ENCODE measurements at regions not wholly inside any gene's neighbourhood (a gene's known extent, or its start where the extent isn't known, plus 50 kb on each side); places are given as distances from the start of the nearest gene placed in this dataset.
"Not testable (repeated sequence)": the region's sequence is repeated elsewhere in the genome, so short reads cannot be mapped to it uniquely, and the experiment has no call there.

- WGBS (ENCODE audit: extremely low coverage, insufficient coverage, insufficient read length) = no CpG with 5 or more reads among the region's 1 CpG
- not testable (repeated sequence) for H3K4me1 ChIP-seq (ENCODE audit: control insufficient read depth in 1 of 2, insufficient read depth in 2 of 2, low read length in 2 of 2)
Observed at GRCh38 chr4:10382171-10382570, 75.1 kb downstream of the ZNF518B start.

GRCh38 chr4:10381146-10381545, 76.1 kb downstream of the ZNF518B start:
- H3K27me3 ChIP-seq (ENCODE audit: insufficient read depth, low read length) = no peaks in the 10 kb centered on the region
- no peaks in the 10 kb centered on the region for H3K79me1 ChIP-seq (ENCODE audit: low read length)
- H3K9ac ChIP-seq (ENCODE audit: low read length) = no peak overlapping the region
- no peak overlapping the region for H3K4ac ChIP-seq (ENCODE audit: low read depth, low read length)
- H3K27ac ChIP-seq (ENCODE audit: low read depth, low read length) = no peak overlapping the region
- H3K4me2 ChIP-seq (ENCODE audit: low read length) = no peak overlapping the region
- peaks cover 0 to 6% of the 10 kb centered on the region in 2 experiments for H3K4me1 ChIP-seq (ENCODE audit: control insufficient read depth in 1 of 2, insufficient read depth in 2 of 2, low read length in 2 of 2)
- H2BK5ac ChIP-seq (ENCODE audit: low read depth, low read length, poor library complexity) = no peak overlapping the region
- H2BK12ac ChIP-seq (ENCODE audit: low read length) = no peak overlapping the region
- no CpG with 5 or more reads among the region's 4 CpGs for WGBS (ENCODE audit: extremely low coverage, insufficient coverage, insufficient read length)
- H3K4me3 ChIP-seq (ENCODE audit: low read depth, low read length) = no peak overlapping the region
- H3K9me3 ChIP-seq (ENCODE audit: insufficient read depth, low read depth, low read length) = no peaks in the 10 kb centered on the region
- H4K12ac ChIP-seq (ENCODE audit: low read depth, low read length) = no peak overlapping the region
- no peak overlapping the region for H4K8ac ChIP-seq (ENCODE audit: low read depth, low read length)
- H2BK120ac ChIP-seq (ENCODE audit: insufficient read depth, low read length, poor library complexity) = no peak overlapping the region
- H3K36me3 ChIP-seq (ENCODE audit: control insufficient read depth in 1 of 2, insufficient read depth in 2 of 2, low read length in 2 of 2) = no peaks in the 10 kb centered on the region
- DNase-seq = no peak
- no peak overlapping the region for H4K91ac ChIP-seq (ENCODE audit: low read depth, low read length)
- H3K18ac ChIP-seq (ENCODE audit: low read length) = no peak overlapping the region
- no peaks in the 10 kb centered on the region for H3K79me2 ChIP-seq (ENCODE audit: control insufficient read depth, insufficient read depth, low read length, poor library complexity)
- H3K23ac ChIP-seq (ENCODE audit: low read length) = no peak overlapping the region
- no peak overlapping the region for H2AK5ac ChIP-seq (ENCODE audit: low read length)
- H3K14ac ChIP-seq (ENCODE audit: low read length) = no peak overlapping the region
- H2AFZ ChIP-seq (ENCODE audit: insufficient read depth, low read length, poor library complexity) = no peak overlapping the region

More at GRCh38 chr4:10382171-10382570, 75.1 kb downstream of the ZNF518B start:
- not testable (repeated sequence) for H3K79me1 ChIP-seq (ENCODE audit: low read length); H2AK5ac ChIP-seq (ENCODE audit: low read length); H3K4me2 ChIP-seq (ENCODE audit: low read length); H4K91ac ChIP-seq (ENCODE audit: low read depth, low read length); H2BK12ac ChIP-seq (ENCODE audit: low read length); H4K8ac ChIP-seq (ENCODE audit: low read depth, low read length); H2BK5ac ChIP-seq (ENCODE audit: low read depth, low read length, poor library complexity); H3K14ac ChIP-seq (ENCODE audit: low read length); H4K12ac ChIP-seq (ENCODE audit: low read depth, low read length); H3K4ac ChIP-seq (ENCODE audit: low read depth, low read length); H3K36me3 ChIP-seq (ENCODE audit: control insufficient read depth in 1 of 2, insufficient read depth in 2 of 2, low read length in 2 of 2); H3K23ac ChIP-seq (ENCODE audit: low read length); H2BK120ac ChIP-seq (ENCODE audit: insufficient read depth, low read length, poor library complexity); H3K27ac ChIP-seq (ENCODE audit: low read depth, low read length); H3K4me3 ChIP-seq (ENCODE audit: low read depth, low read length); DNase-seq; H3K79me2 ChIP-seq (ENCODE audit: control insufficient read depth, insufficient read depth, low read length, poor library complexity); H3K18ac ChIP-seq (ENCODE audit: low read length); H3K27me3 ChIP-seq (ENCODE audit: insufficient read depth, low read length); H2AFZ ChIP-seq (ENCODE audit: insufficient read depth, low read length, poor library complexity); H3K9ac ChIP-seq (ENCODE audit: low read length); H3K9me3 ChIP-seq (ENCODE audit: insufficient read depth, low read depth, low read length)

- peak in 1 of 2 donors; percentile 44 for DNase-seq
- H3K79me1 ChIP-seq (ENCODE audit: low read length) = no peaks in the 10 kb centered on the region
- H4K8ac ChIP-seq (ENCODE audit: low read depth, low read length) = no peak overlapping the region
- H3K4me1 ChIP-seq (ENCODE audit: control insufficient read depth in 1 of 2, insufficient read depth in 2 of 2, low read length in 2 of 2) = peaks cover 0 to 6% of the 10 kb centered on the region in 2 experiments
- H3K4ac ChIP-seq (ENCODE audit: low read depth, low read length) = no peak overlapping the region
- H4K91ac ChIP-seq (ENCODE audit: low read depth, low read length) = no peak overlapping the region
- no peak overlapping the region for H2AK5ac ChIP-seq (ENCODE audit: low read length)
- H3K23ac ChIP-seq (ENCODE audit: low read length) = no peak overlapping the region
- no peak overlapping the region for H3K27ac ChIP-seq (ENCODE audit: low read depth, low read length)
- no peaks in the 10 kb centered on the region for H3K27me3 ChIP-seq (ENCODE audit: insufficient read depth, low read length)
- H3K18ac ChIP-seq (ENCODE audit: low read length) = no peak overlapping the region
- no peak overlapping the region for H4K12ac ChIP-seq (ENCODE audit: low read depth, low read length)
- H3K4me3 ChIP-seq (ENCODE audit: low read depth, low read length) = no peak overlapping the region
- H3K14ac ChIP-seq (ENCODE audit: low read length) = no peak overlapping the region
- H3K9ac ChIP-seq (ENCODE audit: low read length) = no peak overlapping the region
- H2BK12ac ChIP-seq (ENCODE audit: low read length) = peak overlapping the region; percentile 24
- H2BK120ac ChIP-seq (ENCODE audit: insufficient read depth, low read length, poor library complexity) = no peak overlapping the region
- no peaks in the 10 kb centered on the region for H3K36me3 ChIP-seq (ENCODE audit: control insufficient read depth in 1 of 2, insufficient read depth in 2 of 2, low read length in 2 of 2)
- H2BK5ac ChIP-seq (ENCODE audit: low read depth, low read length, poor library complexity) = no peak overlapping the region
- no peaks in the 10 kb centered on the region for H3K79me2 ChIP-seq (ENCODE audit: control insufficient read depth, insufficient read depth, low read length, poor library complexity)
- no CpG with 5 or more reads among the region's 1 CpG for WGBS (ENCODE audit: extremely low coverage, insufficient coverage, insufficient read length)
- H3K4me2 ChIP-seq (ENCODE audit: low read length) = no peak overlapping the region
- H2AFZ ChIP-seq (ENCODE audit: insufficient read depth, low read length, poor library complexity) = no peak overlapping the region
- no peaks in the 10 kb centered on the region for H3K9me3 ChIP-seq (ENCODE audit: insufficient read depth, low read depth, low read length)
Observed at GRCh38 chr4:10380735-10381134, 76.5 kb downstream of the ZNF518B start.

GRCh38 chr4:10371869-10372471, 85.3 kb downstream of the ZNF518B start:
- Histone ChIP-seq H4K91ac (ENCODE audit: low read depth, low read length) (no peak overlapping the region), H3K14ac (ENCODE audit: low read length) (no peak overlapping the region), H2AFZ (ENCODE audit: insufficient read depth, low read length, poor library complexity) (no peak overlapping the region), H3K27ac (ENCODE audit: low read depth, low read length) (peak overlapping the region; percentile 52), H2BK12ac (ENCODE audit: low read length) (no peak overlapping the region), H4K8ac (ENCODE audit: low read depth, low read length) (no peak overlapping the region), H2AK5ac (ENCODE audit: low read length) (no peak overlapping the region), H3K79me2 (ENCODE audit: control insufficient read depth, insufficient read depth, low read length, poor library complexity) (no peaks in the 10 kb centered on the region), H2BK120ac (ENCODE audit: insufficient read depth, low read length, poor library complexity) (no peak overlapping the region), H3K9me3 (ENCODE audit: insufficient read depth, low read depth, low read length) (no peaks in the 10 kb centered on the region), H3K23ac (ENCODE audit: low read length) (no peak overlapping the region), H3K18ac (ENCODE audit: low read length) (no peak overlapping the region), H2BK5ac (ENCODE audit: low read depth, low read length, poor library complexity) (no peak overlapping the region), H3K9ac (ENCODE audit: low read length) (no peak overlapping the region), H3K79me1 (ENCODE audit: low read length) (peaks cover 5% of the 10 kb centered on the region), H3K4me1 (ENCODE audit: control insufficient read depth in 1 of 2, insufficient read depth in 2 of 2, low read length in 2 of 2) (peaks cover 3 to 13% of the 10 kb centered on the region in 2 experiments), H3K4me2 (ENCODE audit: low read length) (no peak overlapping the region), H3K36me3 (ENCODE audit: control insufficient read depth in 1 of 2, insufficient read depth in 2 of 2, low read length in 2 of 2) (no peaks in the 10 kb centered on the region), H3K4ac (ENCODE audit: low read depth, low read length) (no peak overlapping the region), H4K12ac (ENCODE audit: low read depth, low read length) (no peak overlapping the region), H3K4me3 (ENCODE audit: low read depth, low read length) (no peak overlapping the region), H3K27me3 (ENCODE audit: insufficient read depth, low read length) (no peaks in the 10 kb centered on the region)
- peak in 1 of 2 donors; percentile 26 for DNase-seq
- WGBS (ENCODE audit: extremely low coverage, insufficient coverage, insufficient read length) = no CpG with 5 or more reads among the region's 4 CpGs

Data from trophoblast cell (in vitro differentiated cells and primary cell).